HG03442 (cell line): ENCODE measurements at regions not wholly inside any gene's neighbourhood (a gene's known extent, or its start where the extent isn't known, plus 50 kb on each side); places are given as distances from the start of the nearest gene placed in this dataset.

ENCODE experiments used
- ATAC-seq: cut with Tn5 transposase; IDR thresholded peaks from one replicate; pipeline ENCODE4 v1.9.1; 2021; ENCODE audit warnings: mild to moderate bottlenecking, moderate library complexity; ENCODE audit not compliant: unreplicated experiment

DNA sequence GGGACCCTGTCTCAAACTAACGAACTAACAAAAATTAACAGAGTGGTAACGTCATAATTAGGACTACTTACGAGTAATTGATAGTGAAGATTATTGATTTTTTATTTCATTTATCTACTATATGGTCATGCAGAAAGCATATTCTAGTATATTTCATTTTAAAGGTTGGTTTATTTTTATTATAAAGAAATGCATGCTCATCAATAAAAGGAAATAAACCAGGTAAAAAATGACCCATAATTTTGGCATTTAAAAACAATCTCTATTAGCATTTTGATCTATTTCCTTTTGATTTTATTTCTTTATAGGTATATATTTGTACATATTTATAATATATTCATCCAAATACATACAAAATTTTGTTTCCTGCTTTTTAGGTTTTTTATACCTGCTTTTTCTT lies 401.4 kb upstream of the ID4 start:
- no peak for ATAC-seq

DNA sequence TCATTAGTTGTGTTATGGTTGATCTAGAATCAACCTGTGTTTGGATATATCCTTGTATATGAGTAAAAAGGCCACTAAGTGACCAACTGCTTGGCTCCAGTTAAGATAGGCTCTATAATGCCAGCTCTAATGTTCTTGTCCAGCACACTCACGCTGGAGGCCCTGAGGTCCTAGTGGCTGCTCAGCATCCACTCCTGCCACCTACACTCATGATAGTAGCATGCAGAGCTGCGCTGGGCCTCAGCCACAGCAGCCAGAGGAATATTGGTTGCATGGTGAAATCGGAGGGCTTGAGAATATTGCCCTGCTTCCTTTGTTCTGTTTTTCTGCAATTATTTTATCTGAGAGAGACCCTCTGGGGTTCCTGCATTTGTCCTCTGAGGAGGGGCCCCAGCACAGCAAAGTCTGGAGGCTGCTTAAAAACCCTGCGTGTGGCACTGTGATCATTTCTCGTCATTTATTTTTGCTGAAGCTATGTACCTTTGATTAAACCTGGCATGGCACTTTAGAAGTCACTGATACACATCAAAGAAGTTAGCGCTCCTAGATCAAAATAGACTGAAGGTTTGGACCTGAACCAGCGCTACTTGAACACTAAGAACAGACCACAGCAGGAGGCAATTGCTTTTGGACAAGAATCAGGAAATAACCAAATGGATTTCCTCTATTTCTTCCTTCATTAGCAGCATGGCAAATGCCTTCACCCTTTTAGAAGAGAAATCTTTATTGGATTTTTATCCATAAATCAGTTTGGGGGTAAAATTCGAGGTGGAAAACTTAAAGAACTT lies 398.4 kb upstream of the ID4 start:
- ATAC-seq = no peak

DNA sequence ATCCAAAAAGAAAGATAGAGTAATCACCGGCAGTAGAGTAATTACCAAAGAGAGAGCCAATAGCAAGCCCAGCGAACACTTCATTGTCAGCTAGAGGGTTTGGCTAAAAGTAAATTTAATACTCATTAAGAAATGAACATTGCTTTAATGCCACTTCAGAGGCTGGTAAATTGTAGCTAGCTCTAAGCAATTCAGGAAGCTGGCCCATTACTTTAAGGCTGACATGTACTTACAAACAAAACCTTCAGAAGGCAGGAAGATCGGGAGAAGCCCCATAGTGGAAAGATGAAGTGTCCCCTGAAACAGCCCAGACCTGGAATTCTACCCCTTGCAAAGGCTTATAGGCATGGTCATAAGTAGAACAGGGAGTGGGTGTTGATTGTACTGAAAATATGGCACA lies 396.6 kb upstream of the ID4 start:
- no peak for ATAC-seq

DNA sequence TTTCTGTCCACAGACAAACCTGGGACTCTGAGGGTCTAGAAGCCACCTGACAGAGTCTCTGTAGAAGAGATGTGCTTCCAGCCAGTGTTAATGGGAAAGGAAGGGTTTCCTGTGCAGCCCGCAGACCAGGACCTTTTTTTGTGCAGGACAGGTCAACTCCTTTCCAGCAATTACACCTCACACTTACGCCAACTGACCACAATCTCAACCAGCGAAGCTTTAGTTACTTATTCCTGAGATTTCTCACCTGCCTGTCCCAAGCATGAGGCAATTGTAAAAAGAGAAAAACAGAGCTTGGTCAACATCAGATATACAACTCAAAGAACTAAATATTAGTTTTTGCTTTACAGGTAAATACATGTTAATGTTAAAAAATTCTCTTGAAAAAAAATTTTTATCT lies 393.8 kb upstream of the ID4 start:
- no peak for ATAC-seq

DNA sequence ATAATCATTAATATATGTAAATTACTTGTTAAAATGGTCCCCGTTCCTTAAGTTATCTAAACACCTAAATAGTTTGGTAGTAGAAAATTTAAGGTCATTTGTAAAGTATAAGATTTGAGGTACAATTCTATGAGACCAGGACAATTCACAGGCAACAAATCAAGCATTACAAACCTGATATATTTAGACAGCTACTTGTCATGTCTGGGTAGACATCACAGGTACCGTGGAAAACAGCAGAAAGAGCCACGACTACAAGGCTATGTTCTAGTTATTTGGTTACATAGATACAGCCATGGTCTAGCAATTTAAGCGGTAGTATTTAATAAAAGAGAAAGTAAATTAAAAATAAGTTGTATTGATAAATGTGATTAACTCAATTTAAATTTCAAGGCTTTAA lies 393.1 kb upstream of the ID4 start:
- no peak for ATAC-seq

DNA sequence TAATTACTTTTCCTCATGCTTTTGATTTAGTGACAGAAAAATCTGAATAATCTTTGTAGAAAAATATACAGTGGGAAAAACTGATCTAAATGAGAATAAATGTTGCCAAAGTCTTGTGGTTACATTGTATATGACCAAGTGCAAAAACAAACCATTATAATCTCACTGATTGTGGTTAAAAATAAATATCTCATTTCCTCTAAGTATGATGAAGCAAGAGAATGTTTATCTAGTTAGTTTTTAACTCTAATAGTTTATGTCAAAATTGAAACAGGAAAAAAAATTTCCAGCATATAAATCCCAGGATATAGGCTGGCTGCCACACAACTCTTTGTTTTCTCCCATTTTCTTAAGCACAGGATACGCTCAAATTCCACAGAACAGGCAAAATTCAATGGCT lies 392.7 kb upstream of the ID4 start:
- ATAC-seq = no peak

DNA sequence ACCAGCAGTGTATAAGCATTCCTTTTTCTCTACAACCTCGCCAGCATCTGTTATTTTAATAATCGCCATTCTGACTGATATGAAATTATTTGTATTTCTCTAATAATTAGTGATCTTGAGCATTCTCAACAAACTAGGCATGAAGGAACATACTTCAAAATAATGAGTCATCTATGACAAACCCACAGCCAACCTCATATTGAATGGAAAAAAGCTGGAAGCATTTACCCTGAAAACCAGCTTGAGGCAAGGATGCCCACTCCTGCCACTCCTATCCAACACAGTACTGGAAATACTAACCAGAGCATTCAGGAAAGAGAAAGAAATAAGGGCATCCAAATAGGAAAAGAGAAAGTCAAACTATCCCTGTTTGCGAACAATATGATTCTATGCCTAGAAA lies 390.6 kb upstream of the ID4 start:
- no peak for ATAC-seq

DNA sequence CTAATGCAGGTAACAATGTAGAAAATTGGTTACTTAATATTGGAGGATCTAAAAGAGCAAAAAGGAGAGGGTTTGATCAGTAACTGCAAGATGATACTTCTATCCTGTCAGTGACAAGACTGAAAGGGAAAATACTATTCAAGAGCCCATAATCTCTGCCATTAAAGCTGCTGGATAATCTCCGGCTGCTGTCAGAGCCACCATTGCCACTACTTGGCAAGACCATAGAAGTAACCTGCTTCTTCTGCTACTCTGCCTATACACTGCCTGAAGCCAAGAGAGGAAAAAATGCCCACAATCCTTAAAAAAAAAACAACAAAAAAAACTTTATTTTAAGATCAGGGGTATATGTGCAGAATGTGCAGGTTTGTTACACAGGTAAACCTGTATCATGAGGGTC lies 386.5 kb upstream of the ID4 start:
- no peak for ATAC-seq

DNA sequence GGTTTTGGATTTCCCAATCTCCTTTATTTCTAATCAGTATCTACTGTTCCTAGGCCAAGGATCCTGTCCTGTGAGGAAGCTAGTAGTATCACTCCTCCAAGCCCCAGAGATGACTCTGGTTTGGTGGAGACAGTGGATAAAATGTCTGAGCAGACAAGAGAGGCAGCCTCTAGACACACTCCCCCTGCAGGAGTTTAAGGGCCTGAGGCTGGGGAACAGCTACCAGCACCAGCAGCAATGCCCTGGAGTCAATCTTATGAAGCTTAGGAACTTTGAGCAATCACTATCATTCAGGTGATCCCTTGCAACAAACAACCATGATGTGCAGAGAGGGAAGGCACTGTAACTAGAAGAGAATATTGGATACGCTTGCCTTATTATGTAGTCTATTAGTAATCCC lies 384.7 kb upstream of the ID4 start:
- no peak for ATAC-seq

DNA sequence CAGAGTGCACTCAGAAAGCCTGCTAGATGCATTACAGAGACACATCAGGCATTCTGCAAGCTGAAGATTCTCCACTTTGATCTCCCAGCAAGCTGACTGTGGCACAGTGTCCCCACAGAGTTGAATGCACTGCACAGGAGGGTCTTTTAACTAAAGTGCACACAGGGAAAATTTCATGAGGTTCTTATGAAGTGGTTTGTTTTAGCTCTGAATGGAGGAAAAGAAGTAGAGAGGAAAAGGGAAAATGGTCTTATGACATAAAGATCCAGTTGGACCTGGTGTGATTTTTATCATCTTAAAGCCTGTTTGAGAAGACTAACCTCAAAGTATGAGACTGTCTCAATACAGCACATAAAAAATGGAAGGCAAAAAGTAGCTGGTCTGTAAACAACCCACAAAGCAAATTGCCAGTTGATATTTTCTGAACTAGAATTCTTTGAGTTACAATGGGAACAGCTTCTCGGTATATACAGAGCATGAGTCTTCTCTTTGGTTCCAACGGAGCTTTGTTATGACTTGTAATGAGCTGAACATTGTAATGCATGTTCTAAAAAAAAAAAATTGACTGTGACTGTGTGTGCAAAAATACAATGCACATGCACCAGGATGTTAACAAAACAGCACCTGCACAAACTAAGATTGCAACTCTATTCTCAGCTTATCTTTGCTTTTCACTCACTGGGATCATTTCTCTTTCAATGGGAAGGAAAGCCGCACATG lies 383.0 kb upstream of the ID4 start:
- ATAC-seq = no peak

DNA sequence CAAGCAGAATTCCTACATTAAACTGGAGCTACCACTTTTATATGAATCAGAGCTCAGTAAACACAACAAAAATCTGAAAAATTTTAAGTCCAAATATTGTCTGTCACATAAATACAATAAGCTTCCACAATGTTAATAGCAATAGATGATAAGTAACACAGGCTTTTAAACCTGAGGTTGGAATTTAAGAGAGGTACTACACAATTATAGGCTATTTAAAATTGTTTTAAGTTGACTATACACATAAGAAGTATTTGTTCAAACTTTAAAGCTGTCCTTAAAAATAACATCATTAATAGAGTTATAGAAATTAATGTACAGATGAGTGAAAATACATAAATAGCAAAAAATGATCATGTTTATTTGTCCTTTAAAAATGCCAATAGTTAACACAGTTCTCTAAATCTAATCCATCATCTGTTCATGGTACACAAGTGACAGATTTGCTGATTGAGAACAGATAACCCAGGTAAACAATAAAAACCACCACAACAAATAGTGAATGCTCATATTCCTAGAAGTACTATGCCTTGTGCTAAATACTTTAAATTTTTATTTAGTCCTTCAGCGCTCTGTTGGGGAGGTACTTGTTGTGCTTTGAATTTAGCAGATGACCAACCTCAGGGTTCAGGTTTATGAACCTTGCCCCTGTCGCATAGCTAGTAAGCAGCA lies 382.3 kb upstream of the ID4 start:
- no peak for ATAC-seq

DNA sequence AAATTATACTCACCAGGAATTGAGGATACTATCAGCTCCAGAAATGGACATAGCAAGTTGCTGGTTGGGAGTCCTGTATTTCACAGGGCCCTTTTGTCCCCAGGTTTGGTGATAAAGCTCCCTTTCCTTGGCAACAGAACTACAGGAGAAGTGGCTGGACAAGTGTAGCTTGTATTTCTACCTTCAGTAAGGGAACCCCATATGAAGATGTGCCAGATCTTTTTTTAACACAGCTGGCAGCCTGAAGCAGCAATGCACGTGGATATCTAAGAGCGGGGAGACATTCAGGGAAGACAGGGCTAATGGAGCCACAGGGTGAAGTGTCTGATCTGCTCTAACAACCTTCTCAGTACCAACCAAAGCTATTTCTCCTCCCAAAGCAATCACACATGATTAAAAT lies 373.9 kb upstream of the ID4 start:
- no peak for ATAC-seq

DNA sequence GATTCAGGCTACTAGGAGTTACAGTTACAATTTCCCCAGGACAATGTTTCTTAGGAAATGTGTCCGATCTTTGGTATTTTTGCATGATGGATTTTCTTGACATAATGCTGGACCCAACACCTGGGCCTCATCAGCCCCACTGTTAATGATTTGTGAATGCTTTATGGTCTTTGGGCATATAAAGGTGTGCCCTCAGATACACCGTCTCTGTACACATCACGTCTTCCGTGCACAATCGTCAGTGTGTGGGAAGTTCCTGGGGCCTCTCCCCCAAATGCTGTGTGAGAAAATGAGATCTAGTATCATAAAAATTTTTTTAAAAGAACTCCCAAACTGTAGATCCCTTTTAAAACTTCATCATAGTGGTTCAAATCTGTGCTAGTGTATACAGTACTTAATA lies 373.2 kb upstream of the ID4 start:
- ATAC-seq = no peak

DNA sequence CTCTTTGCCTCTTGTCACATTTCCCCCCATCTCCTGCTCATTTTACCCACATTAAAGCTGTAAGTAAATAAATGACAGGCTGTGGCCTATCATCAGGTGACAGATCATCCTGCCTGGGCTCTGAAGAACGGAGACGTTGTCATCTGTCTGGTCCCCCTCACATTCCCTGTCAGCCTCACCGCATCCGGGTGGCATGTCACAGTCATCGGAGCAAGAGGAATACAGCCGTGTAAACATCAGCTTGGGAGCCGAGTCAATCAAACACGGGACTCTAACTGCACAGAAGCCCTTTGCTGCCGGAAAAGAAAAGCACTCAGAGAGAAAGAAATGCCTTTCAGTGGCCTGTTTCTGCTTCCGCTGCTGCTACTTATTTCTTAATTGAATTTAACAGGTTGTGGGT lies 371.9 kb upstream of the ID4 start:
- no peak for ATAC-seq

DNA sequence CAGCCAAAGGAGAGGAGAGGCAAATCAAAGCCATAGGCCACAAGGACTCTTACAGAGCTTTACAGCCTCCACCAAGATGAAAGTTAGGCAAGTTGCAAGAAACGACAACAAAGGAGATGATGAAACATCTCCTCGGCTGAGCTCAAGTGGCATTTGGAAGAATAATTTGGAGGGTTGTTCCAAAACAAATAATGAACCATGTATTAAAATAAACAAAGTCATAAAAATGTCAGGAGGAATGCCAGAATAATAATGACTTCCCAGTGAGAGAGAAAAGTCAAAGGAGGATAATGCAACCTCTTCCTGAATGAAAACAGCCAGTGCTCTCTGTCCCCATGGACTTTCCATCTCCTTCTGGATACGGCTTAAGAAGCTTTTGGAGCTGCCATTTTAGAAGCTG lies 371.4 kb upstream of the ID4 start:
- no peak for ATAC-seq

DNA sequence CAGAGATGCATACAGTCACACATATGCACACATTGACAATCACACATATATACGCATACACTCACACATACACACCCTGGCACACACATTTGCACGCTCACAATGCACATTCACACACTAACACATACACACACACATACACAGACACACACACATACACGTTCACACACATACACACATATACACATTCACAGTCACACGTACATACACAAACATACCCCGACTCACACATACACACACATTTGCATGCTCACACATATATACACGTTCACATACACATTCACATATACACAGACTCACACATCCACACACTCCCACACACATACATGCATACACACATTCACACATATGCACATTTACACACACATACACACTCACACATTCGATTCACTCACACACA lies 366.8 kb upstream of the ID4 start:
- no peak for ATAC-seq

DNA sequence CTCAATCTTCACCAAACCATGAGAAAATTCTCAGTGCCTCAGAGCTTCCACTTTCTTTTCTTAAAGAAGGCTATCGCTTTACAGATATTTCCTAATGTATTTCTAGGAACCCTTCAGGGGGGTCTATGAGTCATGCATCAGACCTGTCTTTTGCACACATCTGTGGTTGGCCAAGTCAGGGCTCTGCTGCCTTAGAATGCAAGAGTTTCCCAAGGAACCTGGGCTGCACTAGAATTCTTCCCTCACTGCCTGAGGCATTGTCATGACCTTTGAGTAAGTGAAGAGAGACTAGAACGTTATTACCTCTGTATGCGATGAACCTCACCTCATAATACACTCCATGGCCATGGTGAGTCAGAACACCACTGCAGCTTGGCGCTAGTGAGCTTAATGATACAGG lies 365.0 kb upstream of the ID4 start:
- ATAC-seq = no peak

DNA sequence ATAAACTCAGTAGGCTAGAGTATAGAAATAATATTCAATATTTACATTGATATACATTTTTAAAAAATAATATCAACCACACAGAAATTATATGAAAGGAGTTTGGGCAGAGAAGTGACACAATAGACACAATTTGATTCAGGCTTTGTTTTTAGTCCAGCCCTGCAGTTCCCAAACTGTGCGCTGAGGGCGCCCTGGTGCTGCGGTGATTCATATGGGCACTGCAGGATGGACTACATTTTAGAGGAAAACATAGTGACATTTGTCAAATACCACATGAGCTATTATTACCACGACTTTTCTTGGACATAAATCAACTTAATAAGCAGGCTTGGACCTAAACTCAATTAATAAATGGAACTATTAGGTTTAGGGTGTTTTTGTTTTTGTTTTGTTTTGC lies 364.3 kb upstream of the ID4 start:
- no peak for ATAC-seq

DNA sequence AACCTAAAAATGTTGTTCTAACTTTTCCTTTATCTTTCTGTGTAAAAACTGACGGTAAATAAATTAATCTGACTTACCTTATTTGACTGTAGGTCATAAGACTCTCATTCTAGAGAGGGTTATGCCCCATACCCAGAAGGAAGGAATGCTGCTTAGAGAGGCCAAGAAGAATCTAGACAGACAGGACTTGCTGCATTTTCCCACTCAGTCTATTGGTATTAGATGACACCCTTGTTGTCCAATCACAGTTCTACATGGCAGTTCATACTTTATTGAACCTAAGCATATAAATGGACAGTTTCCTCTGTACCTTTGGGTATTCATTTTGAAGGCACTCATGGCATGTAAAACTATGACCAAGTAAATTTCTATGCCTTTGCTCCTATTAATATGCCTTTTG lies 359.6 kb upstream of the ID4 start:
- ATAC-seq = no peak

DNA sequence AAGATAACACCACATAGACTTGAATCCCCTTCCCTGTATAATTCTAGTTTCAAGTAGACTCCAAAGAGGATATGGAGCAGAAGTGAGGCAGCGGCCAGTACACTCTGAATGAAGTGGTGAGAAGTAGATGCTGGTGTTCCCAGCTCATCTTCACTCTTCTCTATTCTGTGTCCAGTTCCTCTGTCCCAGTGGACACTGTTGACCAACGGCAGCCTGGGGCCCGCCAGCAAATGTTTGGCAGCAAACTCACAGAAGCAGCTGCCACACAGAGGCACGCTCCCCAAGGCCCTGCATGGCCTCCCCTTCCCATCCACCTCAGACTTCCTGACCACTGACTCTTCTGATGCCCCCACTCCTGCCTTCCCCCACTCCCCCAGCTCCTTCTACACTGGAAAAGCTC lies 358.9 kb upstream of the ID4 start:
- ATAC-seq = no peak

DNA sequence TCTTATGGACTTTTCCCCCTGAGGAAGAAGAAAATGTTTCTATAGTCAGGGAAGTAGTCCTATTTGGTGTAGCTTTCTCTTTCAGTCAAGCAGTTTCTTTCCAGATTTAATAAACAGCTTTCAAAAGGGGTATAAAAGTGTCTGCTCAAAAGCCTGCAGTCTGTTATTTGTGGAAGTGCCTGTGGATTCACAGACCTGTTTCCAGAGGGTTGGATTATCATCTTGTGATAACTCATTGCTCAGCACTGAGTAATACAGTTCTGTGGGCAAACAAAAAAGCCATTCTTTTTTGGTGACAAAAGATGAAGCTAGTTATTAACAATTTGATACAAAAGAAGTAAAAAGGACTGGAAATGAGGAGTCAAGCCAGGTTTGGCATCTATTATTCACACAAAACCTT lies 358.2 kb upstream of the ID4 start:
- no peak for ATAC-seq

DNA sequence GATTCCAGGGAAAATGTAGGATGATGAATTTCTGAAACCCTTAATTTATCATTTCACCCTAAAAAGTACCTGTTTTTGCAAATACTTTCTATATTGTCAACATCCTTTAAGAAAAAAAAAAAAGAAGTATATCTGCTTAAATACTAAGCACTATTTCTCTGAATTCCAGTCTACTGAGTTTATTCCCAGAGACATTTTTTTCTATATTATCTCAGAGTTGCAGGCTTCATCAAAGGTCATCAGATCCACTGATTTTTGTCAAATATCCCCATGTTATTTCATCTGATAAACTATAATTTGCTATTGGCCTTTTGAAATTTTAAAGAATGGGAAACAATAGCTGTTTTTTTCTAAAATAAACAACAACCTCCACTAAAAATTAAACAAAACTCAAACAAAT lies 357.6 kb upstream of the ID4 start:
- no peak for ATAC-seq
